Lung (tissue), 11 donors: ENCODE measurements at regions not wholly inside any gene's neighbourhood (a gene's known extent, or its start where the extent isn't known, plus 50 kb on each side); places are given as distances from the start of the nearest gene placed in this dataset.
A peak's percentile ranks its signal among the peaks of the same experiment; 100 is the strongest.

Experiments used
- ATAC-seq: fragments of 200-7000 bp; cut with Tn5 transposase; one replicate; pipeline ENCODE4 v1.9.1; 2020; ENCODE audit warnings: moderate number of reproducible peaks; ENCODE audit not compliant: insufficient read depth, low FRiP score
- DNase-seq, 3 donors: peaks; one replicate each; pipeline ENCODE4 v3.0.0-alpha.2; 2013 to 2017
- H3K27ac ChIP-seq, 2 donors: one replicate each; pipeline ENCODE4 v1.5.1; 2013; ENCODE audit warnings: mild to moderate bottlenecking in 2 of 2, moderate library complexity in 2 of 2, control low read depth in 1 of 2, inconsistent platforms in 1 of 2, low read depth in 1 of 2, low read length in 1 of 2
- H3K27me3 ChIP-seq, 3 donors: one replicate each; pipeline ENCODE4 v1.5.1; 2013; ENCODE audit warnings: low read length in 2 of 3; ENCODE audit not compliant: control insufficient read depth in 3 of 3, insufficient read depth in 3 of 3
- H3K36me3 ChIP-seq, 4 donors: one replicate each; pipeline ENCODE4 v1.5.1; 2013; ENCODE audit warnings: low read length in 4 of 4, mild to moderate bottlenecking in 1 of 4, moderate library complexity in 1 of 4; ENCODE audit not compliant: control insufficient read depth in 4 of 4, insufficient read depth in 4 of 4
- H3K4me1 ChIP-seq, 5 donors: one replicate each; pipeline ENCODE4 v1.5.1; 2013; ENCODE audit warnings: low read length in 5 of 5, mild to moderate bottlenecking in 2 of 5, moderate library complexity in 1 of 5; ENCODE audit not compliant: control insufficient read depth in 5 of 5, insufficient read depth in 5 of 5
- H3K4me3 ChIP-seq: one replicate; pipeline ENCODE4 v1.5.1; 2013; ENCODE audit warnings: mild to moderate bottlenecking, control low read depth, moderate library complexity
- H3K9ac ChIP-seq, 2 donors: one replicate each; pipeline ENCODE4 v1.5.1; 2013; ENCODE audit warnings: low read length in 2 of 2, control low read depth in 1 of 2; ENCODE audit not compliant: insufficient read depth in 1 of 2
- H3K9me3 ChIP-seq, 4 donors: one replicate each; pipeline ENCODE4 v1.5.1; 2013; ENCODE audit warnings: low read length in 3 of 4, mild to moderate bottlenecking in 1 of 4, moderate library complexity in 1 of 4; ENCODE audit not compliant: control insufficient read depth in 4 of 4, insufficient read depth in 3 of 4
- CTCF ChIP-seq: IDR thresholded peaks from 2 replicates; pipeline ENCODE4 v1.5.1; 2012; ENCODE audit warnings: mild to moderate bottlenecking; ENCODE audit errors: control extremely low read depth, extremely low read depth
- WGBS, 2 donors: extraction: QIAGEN DNeasy Blood & Tissue Kit; methylation state at CpG; one replicate each; pipeline ENCODE4 v1.1.7; 2013; 5-methylcytosine and 5-hydroxymethylcytosine counted together
- donor health status: control.
- donor health status: control.
- donor health status: Bipolar disorder and iron deficiency.
- donor health status: healthy.
- donor health status: DM: yes; HTN: yes; CAD: no.

GRCh38 chr2:195543902-195544894 lies 112.8 kb upstream of the SLC39A10 start:
- H3K4me1 ChIP-seq: peaks cover 0 to 2% (median 0%) of the 10 kb centered on the region in 5 donors
- H3K9ac ChIP-seq: no peak overlapping the region
- ATAC-seq (peak; percentile 82), DNase-seq (no peak)
- no peak overlapping the region for H3K27ac ChIP-seq
- 81 to 86% methylated on average over 11 of the region's 11 CpGs for WGBS, 2 donors
- H3K9me3 ChIP-seq: peaks cover 0 to 14% (median 3%) of the 10 kb centered on the region in 4 donors
- H3K27me3 ChIP-seq: no peaks in the 10 kb centered on the region
- H3K36me3 ChIP-seq: no peaks in the 10 kb centered on the region
- TF ChIP-seq CTCF: no peak
- no peak overlapping the region for H3K4me3 ChIP-seq

GRCh38 chr2:195543063-195543462 lies 114.0 kb upstream of the SLC39A10 start:
- no peak for TF ChIP-seq CTCF
- H3K4me3 ChIP-seq: no peak overlapping the region

GRCh38 chr2:195542067-195542466 lies 115.0 kb upstream of the SLC39A10 start:
- ATAC-seq (no peak), DNase-seq (no peak)
- no peak overlapping the region for H3K9ac ChIP-seq
- 71 to 74% methylated on average over 4 of the region's 4 CpGs for WGBS, 2 donors
- no peaks in the 10 kb centered on the region for H3K36me3 ChIP-seq
- H3K27me3 ChIP-seq: no peaks in the 10 kb centered on the region
- H3K4me1 ChIP-seq: peaks cover 0 to 7% (median 2%) of the 10 kb centered on the region in 5 donors
- no peak overlapping the region for H3K4me3 ChIP-seq
- no peak for TF ChIP-seq CTCF
- peaks cover 0 to 3% (median 0%) of the 10 kb centered on the region in 4 donors for H3K9me3 ChIP-seq
- H3K27ac ChIP-seq: no peak overlapping the region

More at GRCh38 chr2:195543063-195543462, 114.0 kb upstream of the SLC39A10 start:
- Histone ChIP-seq H3K9me3 (peaks cover 0 to 6% (median 0%) of the 10 kb centered on the region in 4 donors), H3K27ac (no peak overlapping the region), H3K36me3 (no peaks in the 10 kb centered on the region), H3K4me1 (peaks cover 0 to 4% (median 0%) of the 10 kb centered on the region in 5 donors), H3K27me3 (no peaks in the 10 kb centered on the region), H3K9ac (no peak overlapping the region)
- WGBS, 2 donors: 88 to 99% methylated on average over 2 of the region's 2 CpGs
- no peak for DNase-seq
- no peak for ATAC-seq
